ENCODE measurements at regions not wholly inside any gene's neighbourhood (a gene's known extent, or its start where the extent isn't known, plus 50 kb on each side); places are given as distances from the start of the nearest gene placed in this dataset.

DNA sequence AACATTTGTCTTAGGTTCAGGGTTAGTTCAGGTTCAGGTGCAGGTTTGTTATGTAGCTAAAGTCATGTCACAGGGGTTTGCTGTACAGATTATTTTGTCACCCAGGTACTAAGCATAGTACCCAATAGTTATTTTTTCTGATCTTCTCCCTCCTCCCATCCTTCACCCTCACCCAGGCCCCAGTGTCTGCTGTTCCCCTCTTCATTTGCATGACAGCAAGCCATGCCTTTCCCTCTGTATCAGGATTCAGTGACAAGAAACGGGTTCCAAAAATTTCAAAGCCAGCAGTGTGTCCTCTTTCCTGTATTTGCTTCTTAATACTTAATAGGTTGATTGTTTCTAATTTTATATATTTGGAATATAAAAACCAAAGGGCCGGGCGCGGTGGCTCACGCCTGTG, 330.8 kb upstream of the SGCD start:
- Histone ChIP-seq H3F3A (ENCODE audit: insufficient read depth, low read length) (no peaks in the 10 kb centered on the region), H3K9me2 (replicated peaks; ENCODE audit: insufficient read depth, low read length) (no peaks in the 10 kb centered on the region), H4K20me1 (ENCODE audit: insufficient read depth, low read length) (no peaks in the 10 kb centered on the region), H3K4me1 (ENCODE audit: low read length) (no peaks in the 10 kb centered on the region), H3K36me3 (replicated peaks; ENCODE audit: insufficient read depth, low read length) (no peaks in the 10 kb centered on the region), H3K79me2 (ENCODE audit: low read length) (no peaks in the 10 kb centered on the region), H3K27me3 (replicated peaks; ENCODE audit: insufficient read depth, low read length) (no peaks in the 10 kb centered on the region), H3K4me3 (ENCODE audit: low read length) (no peak overlapping the region), H3K9ac (ENCODE audit: low read length) (no peak overlapping the region), H3K27ac (ENCODE audit: low read length) (no peak overlapping the region), H3K9me3 (replicated peaks; ENCODE audit: insufficient read depth, low read length) (no peaks in the 10 kb centered on the region), H2AFZ (ENCODE audit: low read length) (no peak overlapping the region), H3K4me2 (ENCODE audit: low read depth, low read length) (no peak overlapping the region)
- no peak for DNase-seq
- TF ChIP-seq EZH2phosphoT487 (IDR thresholded peaks at IDR 0.05; ENCODE audit: low read length) (no peak), EZH2 (optimal IDR thresholded peaks at IDR 0.05; ENCODE audit: low read depth, low read length) (no peak)
- TF ChIP-seq, protein P1, sequence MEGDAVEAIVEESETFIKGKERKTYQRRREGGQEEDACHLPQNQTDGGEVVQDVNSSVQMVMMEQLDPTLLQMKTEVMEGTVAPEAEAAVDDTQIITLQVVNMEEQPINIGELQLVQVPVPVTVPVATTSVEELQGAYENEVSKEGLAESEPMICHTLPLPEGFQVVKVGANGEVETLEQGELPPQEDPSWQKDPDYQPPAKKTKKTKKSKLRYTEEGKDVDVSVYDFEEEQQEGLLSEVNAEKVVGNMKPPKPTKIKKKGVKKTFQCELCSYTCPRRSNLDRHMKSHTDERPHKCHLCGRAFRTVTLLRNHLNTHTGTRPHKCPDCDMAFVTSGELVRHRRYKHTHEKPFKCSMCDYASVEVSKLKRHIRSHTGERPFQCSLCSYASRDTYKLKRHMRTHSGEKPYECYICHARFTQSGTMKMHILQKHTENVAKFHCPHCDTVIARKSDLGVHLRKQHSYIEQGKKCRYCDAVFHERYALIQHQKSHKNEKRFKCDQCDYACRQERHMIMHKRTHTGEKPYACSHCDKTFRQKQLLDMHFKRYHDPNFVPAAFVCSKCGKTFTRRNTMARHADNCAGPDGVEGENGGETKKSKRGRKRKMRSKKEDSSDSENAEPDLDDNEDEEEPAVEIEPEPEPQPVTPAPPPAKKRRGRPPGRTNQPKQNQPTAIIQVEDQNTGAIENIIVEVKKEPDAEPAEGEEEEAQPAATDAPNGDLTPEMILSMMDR (IDR thresholded peaks at IDR 0.05; ENCODE audit: low read length), result no peak

DNA sequence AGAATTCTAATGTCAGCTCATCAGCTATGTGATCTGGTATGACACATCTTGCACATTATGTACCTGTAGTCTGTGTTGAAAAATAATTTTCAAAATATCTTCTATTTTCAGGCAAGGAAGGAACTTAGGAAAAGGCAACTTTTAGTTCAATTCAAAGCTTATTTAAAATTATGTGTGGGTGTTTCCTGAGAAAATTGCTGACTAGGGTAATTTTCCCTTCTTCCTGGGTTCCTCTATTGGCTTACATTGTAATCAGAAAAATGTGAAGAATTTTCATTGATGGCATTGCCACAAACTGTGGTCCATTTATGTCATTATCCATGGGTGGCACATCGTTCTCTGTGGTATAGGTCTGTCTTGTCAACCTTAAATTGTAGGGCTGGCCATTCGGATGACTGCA, 328.7 kb upstream of the SGCD start:
- H3K4me2 ChIP-seq (ENCODE audit: low read depth, low read length), result no peak overlapping the region

DNA sequence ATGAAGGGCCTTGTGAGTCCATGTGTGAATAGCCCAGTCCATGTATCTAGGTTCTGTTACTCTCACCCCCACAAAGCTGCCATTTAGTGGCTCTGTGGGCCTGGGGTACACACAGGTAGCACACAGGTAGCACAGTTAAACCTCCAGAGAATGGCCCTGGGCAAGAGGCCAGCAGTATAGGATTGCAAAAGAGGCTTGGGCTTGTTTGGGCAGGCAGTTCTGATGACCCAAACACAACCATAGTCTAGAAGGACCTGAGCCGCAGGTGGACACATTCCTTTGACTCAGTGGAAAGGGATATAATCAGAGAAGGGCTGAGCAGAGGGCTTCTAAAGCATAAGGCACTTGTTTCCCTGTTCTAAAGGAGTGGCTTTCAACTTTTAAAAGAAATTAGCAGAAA, 326.8 kb upstream of the SGCD start:
- Histone ChIP-seq H3F3A (ENCODE audit: insufficient read depth, low read length) (no peaks in the 10 kb centered on the region), H3K27ac (ENCODE audit: low read length) (no peak overlapping the region), H2AFZ (ENCODE audit: low read length) (no peak overlapping the region), H3K9me2 (replicated peaks; ENCODE audit: insufficient read depth, low read length) (no peaks in the 10 kb centered on the region), H4K20me1 (ENCODE audit: insufficient read depth, low read length) (no peaks in the 10 kb centered on the region), H3K4me1 (ENCODE audit: low read length) (no peaks in the 10 kb centered on the region), H3K9me3 (replicated peaks; ENCODE audit: insufficient read depth, low read length) (no peaks in the 10 kb centered on the region), H3K79me2 (ENCODE audit: low read length) (no peaks in the 10 kb centered on the region), H3K9ac (ENCODE audit: low read length) (no peak overlapping the region), H3K4me2 (ENCODE audit: low read depth, low read length) (no peak overlapping the region), H3K36me3 (replicated peaks; ENCODE audit: insufficient read depth, low read length) (no peaks in the 10 kb centered on the region), H3K27me3 (replicated peaks; ENCODE audit: insufficient read depth, low read length) (no peaks in the 10 kb centered on the region), H3K4me3 (ENCODE audit: low read length) (no peak overlapping the region)
- DNase-seq, result no peak
- no peak for TF ChIP-seq EZH2 (optimal IDR thresholded peaks at IDR 0.05; ENCODE audit: low read depth, low read length)
- no peak for TF ChIP-seq EZH2phosphoT487 (IDR thresholded peaks at IDR 0.05; ENCODE audit: low read length)
- TF ChIP-seq, protein P1 (IDR thresholded peaks at IDR 0.05; ENCODE audit: low read length), result no peak

More for the DNA sequence above, 328.7 kb upstream of the SGCD start:
- TF ChIP-seq, protein P1 (IDR thresholded peaks at IDR 0.05; ENCODE audit: low read length), result no peak
- no peak for TF ChIP-seq EZH2phosphoT487 (IDR thresholded peaks at IDR 0.05; ENCODE audit: low read length)
- TF ChIP-seq EZH2 (optimal IDR thresholded peaks at IDR 0.05; ENCODE audit: low read depth, low read length), result no peak
- Histone ChIP-seq H3K4me3 (ENCODE audit: low read length) (no peak overlapping the region), H2AFZ (ENCODE audit: low read length) (no peak overlapping the region), H3K9me2 (replicated peaks; ENCODE audit: insufficient read depth, low read length) (no peaks in the 10 kb centered on the region), H4K20me1 (ENCODE audit: insufficient read depth, low read length) (no peaks in the 10 kb centered on the region), H3K27me3 (replicated peaks; ENCODE audit: insufficient read depth, low read length) (no peaks in the 10 kb centered on the region), H3K79me2 (ENCODE audit: low read length) (no peaks in the 10 kb centered on the region), H3K36me3 (replicated peaks; ENCODE audit: insufficient read depth, low read length) (no peaks in the 10 kb centered on the region), H3K9ac (ENCODE audit: low read length) (no peak overlapping the region), H3K27ac (ENCODE audit: low read length) (no peak overlapping the region), H3F3A (ENCODE audit: insufficient read depth, low read length) (no peaks in the 10 kb centered on the region), H3K9me3 (replicated peaks; ENCODE audit: insufficient read depth, low read length) (no peaks in the 10 kb centered on the region), H3K4me1 (ENCODE audit: low read length) (no peaks in the 10 kb centered on the region)
- no peak for DNase-seq

All from MM.1S (cell line).